GM20000 (cell line): ENCODE measurements at regions not wholly inside any gene's neighbourhood (a gene's known extent, or its start where the extent isn't known, plus 50 kb on each side); places are given as distances from the start of the nearest gene placed in this dataset.

Experiments
- DNase-seq: peaks from one replicate; pipeline ENCODE4 v3.0.0; 2012; ENCODE audit warnings: low spot score
- CTCF ChIP-seq: IDR thresholded peaks from 2 replicates; pipeline ENCODE4 v1.5.1; 2012; ENCODE audit warnings: mild to moderate bottlenecking, control low read depth; ENCODE audit errors: extremely low read depth, missing control alignments

GRCh38 chr17:72365857-72366414 lies 245.1 kb downstream of the SOX9 start:
- no peak for DNase-seq
- no peak for TF ChIP-seq CTCF

DNA sequence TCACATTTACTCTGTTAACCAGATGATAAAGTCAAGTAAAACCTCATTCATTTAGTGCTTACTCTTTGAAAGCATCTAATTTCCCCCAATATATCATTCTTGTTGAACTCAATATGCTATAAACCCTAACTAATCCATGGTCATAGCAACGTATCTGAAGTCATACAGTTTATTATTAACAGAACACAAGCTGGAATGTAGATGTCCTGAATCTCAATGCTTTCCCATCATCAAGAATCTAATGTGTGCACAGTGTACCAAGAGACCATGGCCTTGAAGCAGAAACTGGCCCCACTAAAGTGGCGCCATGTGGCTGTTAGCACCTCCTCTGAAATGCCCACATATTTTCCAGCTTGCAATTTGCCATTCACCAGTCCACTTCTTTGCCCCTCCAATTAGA lies 245.8 kb downstream of the SOX9 start:
- DNase-seq: no peak
- TF ChIP-seq CTCF: no peak

DNA sequence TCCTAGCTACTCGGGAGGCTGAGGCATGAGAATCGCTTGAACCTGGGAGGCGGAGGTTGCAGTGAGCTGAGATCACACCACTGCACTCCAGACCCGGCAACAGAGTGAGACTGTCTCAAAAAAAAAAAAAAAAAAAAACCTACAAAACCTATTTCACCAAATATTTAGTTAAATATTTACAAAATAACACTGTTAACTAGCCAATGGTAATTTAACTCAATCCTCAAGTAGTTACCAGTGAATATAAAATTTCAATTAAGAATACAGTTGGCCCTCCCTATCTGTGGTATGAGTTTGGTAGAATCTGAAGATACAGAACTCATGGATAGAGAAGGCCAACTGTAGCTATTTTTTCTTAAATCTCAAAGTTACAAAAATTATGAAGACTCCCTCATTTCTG lies 247.4 kb downstream of the SOX9 start:
- TF ChIP-seq CTCF: no peak
- no peak for DNase-seq

DNA sequence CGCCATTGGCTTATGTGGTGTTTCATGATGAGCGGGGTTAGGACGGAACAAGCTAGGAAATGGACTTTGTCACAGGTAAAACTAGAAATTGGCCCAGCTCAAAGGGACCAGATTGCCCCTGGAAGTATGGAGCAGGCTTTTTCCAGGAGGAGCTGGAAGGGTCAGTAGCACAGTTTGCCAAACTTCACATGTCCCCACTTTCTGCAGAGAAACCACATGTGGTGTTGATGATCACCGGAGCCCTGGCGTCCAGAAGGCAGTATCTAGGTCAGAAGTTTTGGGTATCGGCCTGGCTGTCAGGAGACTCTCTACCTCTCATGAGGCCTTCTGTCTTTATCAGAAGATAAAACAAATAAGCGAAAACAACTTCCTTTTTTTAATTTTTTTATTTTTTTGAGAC lies 248.5 kb downstream of the SOX9 start:
- no peak for DNase-seq
- TF ChIP-seq CTCF: no peak

DNA sequence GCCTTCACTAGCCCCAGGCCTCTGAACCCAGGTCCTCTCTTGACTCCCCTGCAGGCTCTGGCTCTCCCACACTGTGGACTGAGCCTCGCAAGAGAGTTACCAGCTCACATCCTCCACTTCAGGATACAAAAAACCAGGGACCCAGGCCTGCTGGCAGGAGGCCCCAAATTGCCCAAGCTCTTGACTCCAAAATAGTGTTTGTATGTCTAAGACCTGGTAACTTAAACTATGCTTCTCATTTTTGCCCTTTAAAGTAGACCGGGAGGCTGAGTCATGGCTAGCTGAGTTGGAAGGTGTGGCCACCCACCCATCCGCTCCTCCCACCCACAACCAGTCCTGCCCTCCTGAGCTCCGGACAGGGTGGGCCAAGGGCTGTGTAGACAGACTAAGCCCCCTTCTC lies 250.0 kb downstream of the SOX9 start:
- TF ChIP-seq CTCF: no peak
- DNase-seq: no peak

GRCh38 chr17:72372185-72372584 lies 251.4 kb downstream of the SOX9 start:
- DNase-seq: no peak
- TF ChIP-seq CTCF: no peak

DNA sequence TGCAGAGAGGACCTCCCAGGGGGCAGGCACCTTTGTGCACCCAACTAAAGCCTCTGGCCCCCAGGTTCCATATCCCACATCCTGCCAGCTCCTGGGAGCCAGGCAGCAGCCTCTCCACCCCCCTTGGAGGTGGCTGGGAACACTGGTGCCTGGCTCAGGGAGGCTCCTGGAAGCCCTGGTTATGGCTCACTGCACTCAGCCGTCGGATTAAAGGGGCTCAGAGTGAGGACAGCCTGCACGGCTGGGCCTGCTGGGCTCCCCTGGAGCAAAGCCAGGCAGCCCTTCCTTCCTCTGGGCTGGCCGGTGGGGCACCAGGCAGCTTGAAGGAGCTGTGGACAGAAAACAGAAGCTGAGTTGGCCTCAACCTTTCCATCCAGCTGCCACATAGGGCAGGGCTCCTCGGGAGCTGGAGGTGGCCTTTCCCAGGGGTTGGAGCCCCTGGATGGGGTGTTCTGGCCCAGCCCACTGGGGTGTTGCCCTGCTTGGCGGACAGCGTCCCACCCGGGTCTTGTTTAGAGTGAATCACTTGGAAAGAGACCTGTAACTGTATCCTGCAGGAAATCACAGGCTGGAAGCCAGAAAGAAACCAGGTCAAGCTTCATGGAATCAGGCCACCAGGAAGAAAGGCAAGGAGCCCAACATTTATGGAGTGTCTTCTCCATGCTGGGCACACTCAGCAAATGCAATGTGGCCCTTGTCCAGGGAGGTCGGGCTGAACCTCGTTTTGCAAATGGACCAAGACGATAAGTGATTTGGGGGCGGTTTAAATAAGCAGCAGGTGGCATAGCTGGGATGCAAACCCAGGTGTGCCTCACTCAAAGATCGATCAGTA lies 253.3 kb downstream of the SOX9 start:
- no peak for DNase-seq
- TF ChIP-seq CTCF: no peak
